ENCODE measurements at regions not wholly inside any gene's neighbourhood (a gene's known extent, or its start where the extent isn't known, plus 50 kb on each side); places are given as distances from the start of the nearest gene placed in this dataset.

DNA sequence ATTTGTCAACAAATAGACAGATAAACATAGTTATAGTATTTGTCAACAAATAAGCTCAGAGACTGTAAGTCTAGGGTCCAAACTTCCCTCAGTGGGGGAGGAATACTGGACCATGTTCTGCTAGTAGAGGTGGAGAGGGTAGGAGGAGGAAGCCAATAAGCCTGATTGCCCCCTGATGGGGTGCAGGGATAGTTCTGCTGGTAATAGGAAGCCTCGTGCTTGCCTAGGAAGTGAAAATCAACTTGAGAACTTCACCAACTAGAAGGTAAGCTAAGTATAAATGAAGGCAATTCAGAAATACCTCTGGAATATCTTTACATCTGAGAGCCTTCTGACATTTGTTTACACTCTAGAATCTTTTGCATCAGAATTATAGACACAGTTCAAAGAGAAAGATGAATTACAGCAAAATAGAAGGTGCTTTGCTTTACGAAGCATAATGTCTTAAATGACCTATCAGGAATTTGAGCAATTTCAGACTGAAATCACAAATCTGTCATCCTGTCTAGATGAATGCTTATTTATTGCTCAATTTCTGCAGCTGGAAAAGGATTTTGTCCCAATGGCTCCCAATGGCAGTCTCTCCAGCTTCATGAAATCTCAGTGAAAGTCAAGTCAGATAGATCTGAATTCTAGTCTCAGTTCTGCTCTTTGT, 225.6 kb upstream of the TBC1D5 start:
- in situ Hi-C loops (cut with MboI; ENCODE audit: low pct_ligation_motif_present in 1 of 4, low pct_unique_long_range_greater_than_20kb in 1 of 4, low sequenced_read_pairs in 3 of 4), result no loop called here
- H3K4me3 ChIP-seq, result no peak overlapping the region
- H3K9me3 ChIP-seq, result no peaks in the 10 kb centered on the region
- 54 to 67% methylated on average over 2 of the region's 2 CpGs for WGBS, 2 donors (ENCODE audit: low coverage in 1 of 2)
- no peak overlapping the region for H3K27ac ChIP-seq
- no peaks in the 10 kb centered on the region for H3K36me3 ChIP-seq
- H3K27me3 ChIP-seq, result no peaks in the 10 kb centered on the region
- DNase-seq, result no peak
- intact Hi-C loops (cut with DNase I; ENCODE audit: low total_unique reads), result no loop called here
- TF ChIP-seq, protein P1, sequence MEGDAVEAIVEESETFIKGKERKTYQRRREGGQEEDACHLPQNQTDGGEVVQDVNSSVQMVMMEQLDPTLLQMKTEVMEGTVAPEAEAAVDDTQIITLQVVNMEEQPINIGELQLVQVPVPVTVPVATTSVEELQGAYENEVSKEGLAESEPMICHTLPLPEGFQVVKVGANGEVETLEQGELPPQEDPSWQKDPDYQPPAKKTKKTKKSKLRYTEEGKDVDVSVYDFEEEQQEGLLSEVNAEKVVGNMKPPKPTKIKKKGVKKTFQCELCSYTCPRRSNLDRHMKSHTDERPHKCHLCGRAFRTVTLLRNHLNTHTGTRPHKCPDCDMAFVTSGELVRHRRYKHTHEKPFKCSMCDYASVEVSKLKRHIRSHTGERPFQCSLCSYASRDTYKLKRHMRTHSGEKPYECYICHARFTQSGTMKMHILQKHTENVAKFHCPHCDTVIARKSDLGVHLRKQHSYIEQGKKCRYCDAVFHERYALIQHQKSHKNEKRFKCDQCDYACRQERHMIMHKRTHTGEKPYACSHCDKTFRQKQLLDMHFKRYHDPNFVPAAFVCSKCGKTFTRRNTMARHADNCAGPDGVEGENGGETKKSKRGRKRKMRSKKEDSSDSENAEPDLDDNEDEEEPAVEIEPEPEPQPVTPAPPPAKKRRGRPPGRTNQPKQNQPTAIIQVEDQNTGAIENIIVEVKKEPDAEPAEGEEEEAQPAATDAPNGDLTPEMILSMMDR (IDR thresholded peaks at IDR 0.05), result no peak
- TF ChIP-seq EP300 (IDR thresholded peaks at IDR 0.05; ENCODE audit: low read depth) (no peak), POLR2AphosphoS5 (IDR thresholded peaks at IDR 0.05) (no peak), POLR2A (IDR thresholded peaks at IDR 0.05) (no peak)
- H3K4me1 ChIP-seq, result peaks cover 4 to 14% (median 7%) of the 10 kb centered on the region in 4 donors

DNA sequence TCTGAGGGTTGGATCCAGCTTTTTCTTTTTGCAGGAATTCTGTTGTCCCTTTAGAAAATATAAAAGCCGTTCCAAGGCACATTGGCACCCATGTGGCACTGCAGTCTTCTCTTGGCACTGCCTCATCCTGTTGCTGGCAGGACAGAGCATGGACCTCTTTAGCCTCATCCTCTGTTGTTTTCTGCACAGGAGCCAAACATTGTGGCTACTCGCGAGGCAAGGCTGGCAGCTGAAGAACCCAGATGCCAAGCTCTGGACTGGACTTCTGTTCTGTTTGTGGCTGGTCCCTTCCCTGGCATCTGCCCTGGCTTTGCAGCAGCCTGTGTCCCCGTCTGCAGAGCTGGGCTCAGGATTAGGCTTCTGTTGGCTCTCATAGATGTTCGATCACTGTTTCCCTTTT, 224.7 kb upstream of the TBC1D5 start:
- TF ChIP-seq POLR2A (IDR thresholded peaks at IDR 0.05) (no peak), EP300 (IDR thresholded peaks at IDR 0.05; ENCODE audit: low read depth) (no peak), POLR2AphosphoS5 (IDR thresholded peaks at IDR 0.05) (no peak)
- TF ChIP-seq, protein P1 (IDR thresholded peaks at IDR 0.05), result no peak
- intact Hi-C loops (cut with DNase I; ENCODE audit: low total_unique reads), result no loop called here
- 66% methylated on average over 5 of the region's 5 CpGs; no CpG with 5 or more reads in 1 of the 2 donors for WGBS, 2 donors (ENCODE audit: low coverage in 1 of 2)

DNA sequence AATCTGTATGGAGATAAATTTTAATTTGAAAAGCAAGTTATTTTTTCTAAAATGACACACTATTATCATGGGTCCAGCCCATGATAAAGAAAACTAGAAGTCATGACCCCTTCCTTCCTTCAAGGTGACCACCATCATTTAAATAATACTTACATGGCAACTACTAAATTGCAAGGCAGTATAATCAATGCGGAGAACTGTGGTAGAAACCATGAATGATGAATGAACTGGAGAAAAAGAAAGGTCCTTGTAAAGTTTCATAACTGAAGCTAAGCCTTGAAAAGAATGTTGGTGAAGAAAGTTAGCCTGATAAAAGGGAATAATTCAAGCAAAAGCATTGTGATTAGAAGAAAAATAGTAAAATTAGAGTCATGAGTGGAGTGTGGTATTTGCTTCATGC, 222.9 kb upstream of the TBC1D5 start:
- H3K4me1 ChIP-seq, result peaks cover 0 to 4% (median 0%) of the 10 kb centered on the region in 4 donors
- H3K9me3 ChIP-seq, result no peaks in the 10 kb centered on the region
- WGBS, 2 donors (ENCODE audit: low coverage in 1 of 2), result 74 to 100% methylated on average over 1 of the region's 1 CpG
- H3K27ac ChIP-seq, result no peak overlapping the region
- DNase-seq, result no peak
- no peaks in the 10 kb centered on the region for H3K27me3 ChIP-seq
- intact Hi-C loops (cut with DNase I; ENCODE audit: low total_unique reads) (no loop called here), in situ Hi-C loops (cut with MboI; ENCODE audit: low pct_ligation_motif_present in 1 of 4, low pct_unique_long_range_greater_than_20kb in 1 of 4, low sequenced_read_pairs in 3 of 4) (no loop called here)
- no peak for TF ChIP-seq POLR2AphosphoS5 (IDR thresholded peaks at IDR 0.05)
- no peak for TF ChIP-seq POLR2A (IDR thresholded peaks at IDR 0.05)
- no peak for TF ChIP-seq EP300 (IDR thresholded peaks at IDR 0.05; ENCODE audit: low read depth)
- TF ChIP-seq, protein P1 (IDR thresholded peaks at IDR 0.05), result no peak
- H3K36me3 ChIP-seq, result no peaks in the 10 kb centered on the region
- no peak overlapping the region for H3K4me3 ChIP-seq

More for the DNA sequence above, 224.7 kb upstream of the TBC1D5 start:
- H3K27ac ChIP-seq, result no peak overlapping the region
- H3K4me3 ChIP-seq, result no peak overlapping the region
- DNase-seq, result no peak
- no peaks in the 10 kb centered on the region for H3K9me3 ChIP-seq
- in situ Hi-C loops (cut with MboI; ENCODE audit: low pct_ligation_motif_present in 1 of 4, low pct_unique_long_range_greater_than_20kb in 1 of 4, low sequenced_read_pairs in 3 of 4), result no loop called here
- no peaks in the 10 kb centered on the region for H3K36me3 ChIP-seq
- H3K27me3 ChIP-seq, result no peaks in the 10 kb centered on the region
- peaks cover 0 to 4% (median 0%) of the 10 kb centered on the region in 4 donors for H3K4me1 ChIP-seq

DNA sequence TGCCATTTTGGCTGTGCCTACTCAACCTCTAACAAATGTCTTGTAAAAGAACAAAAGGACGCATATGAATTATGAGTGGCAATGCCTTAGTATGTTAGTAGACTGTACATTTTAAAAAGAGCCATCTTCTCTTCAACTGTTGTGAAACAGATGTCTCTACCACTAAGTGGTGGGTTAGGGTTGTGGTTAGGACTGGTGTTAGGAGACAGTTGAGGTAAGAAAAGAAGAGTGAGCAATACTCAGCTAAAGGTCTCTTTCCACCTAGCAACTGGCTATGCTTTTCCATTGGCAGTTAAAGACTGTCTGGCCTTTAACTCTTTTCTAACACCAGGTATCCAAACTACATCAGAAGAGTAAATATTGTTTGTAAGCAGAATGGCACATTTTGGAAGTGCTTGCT, 221.7 kb upstream of the TBC1D5 start:
- TF ChIP-seq, protein P1 (IDR thresholded peaks at IDR 0.05), result no peak
- no peak for TF ChIP-seq POLR2AphosphoS5 (IDR thresholded peaks at IDR 0.05)
- no peak for TF ChIP-seq POLR2A (IDR thresholded peaks at IDR 0.05)
- no peak for TF ChIP-seq EP300 (IDR thresholded peaks at IDR 0.05; ENCODE audit: low read depth)
- intact Hi-C loops (cut with DNase I; ENCODE audit: low total_unique reads), result no loop called here
- in situ Hi-C loops (cut with MboI; ENCODE audit: low pct_ligation_motif_present in 1 of 4, low pct_unique_long_range_greater_than_20kb in 1 of 4, low sequenced_read_pairs in 3 of 4), result no loop called here
- H3K27ac ChIP-seq, result no peak overlapping the region
- 90 to 100% methylated on average over 1 of the region's 1 CpG for WGBS, 2 donors (ENCODE audit: low coverage in 1 of 2)
- no peaks in the 10 kb centered on the region for H3K4me1 ChIP-seq
- H3K9me3 ChIP-seq, result no peaks in the 10 kb centered on the region
- no peak for DNase-seq
- no peak overlapping the region for H3K4me3 ChIP-seq
- H3K36me3 ChIP-seq, result no peaks in the 10 kb centered on the region
- no peaks in the 10 kb centered on the region for H3K27me3 ChIP-seq
